ENCODE measurements at regions not wholly inside any gene's neighbourhood (a gene's known extent, or its start where the extent isn't known, plus 50 kb on each side); places are given as distances from the start of the nearest gene placed in this dataset.

GRCh38 chr2:78701546-78701945, 324.0 kb upstream of the REG3G start:
- H3K4me1 ChIP-seq (replicated peaks; ENCODE audit: insufficient read depth) = no peaks in the 10 kb centered on the region
- no peak overlapping the region for H3K27ac ChIP-seq
- no peaks in the 10 kb centered on the region for H3K79me2 ChIP-seq (ENCODE audit: low read depth)
- intact Hi-C loops (cut with micrococcal nuclease; ENCODE audit: unreplicated experiment) = no loop called here
- no peaks in the 10 kb centered on the region for H3F3A ChIP-seq (ENCODE audit: insufficient read depth, low read depth)
- DNase-seq = no peak
- CTCF ChIA-PET = no interaction called here
- H3K4me3 ChIP-seq = no peak overlapping the region
- no TSS peak for BruUV-seq (replicated peaks)
- H2AFZ ChIP-seq = no peak overlapping the region
- TF ChIP-seq EZH2 (IDR thresholded peaks at IDR 0.05; ENCODE audit: low read depth) = no peak
- no peak for TF ChIP-seq CTCF (conservative IDR thresholded peaks at IDR 0.05)
- H3K4me2 ChIP-seq = no peak overlapping the region
- H3K36me3 ChIP-seq (ENCODE audit: low read depth) = no peaks in the 10 kb centered on the region
- no peaks in the 10 kb centered on the region for H3K27me3 ChIP-seq (ENCODE audit: insufficient read depth, low read depth)
- POLR2A ChIA-PET (ENCODE audit: unreplicated experiment) = no interaction called here
- no peaks in the 10 kb centered on the region for H4K20me1 ChIP-seq (ENCODE audit: insufficient read depth)
- no peaks in the 10 kb centered on the region; the same call in 1 of the 2 replicates for H3K9me2 ChIP-seq (ENCODE audit: insufficient read depth)
- H3K9me3 ChIP-seq (ENCODE audit: insufficient read depth, low read depth) = no peaks in the 10 kb centered on the region

- H3K27me3 ChIP-seq (ENCODE audit: insufficient read depth, low read depth) = no peaks in the 10 kb centered on the region
- DNase-seq = no peak
- H3K36me3 ChIP-seq (ENCODE audit: low read depth) = no peaks in the 10 kb centered on the region
- 0 out of 2 replicates have a peak, but pooled peaks cover 3% of the 10 kb centered on the region for H3K9me3 ChIP-seq (ENCODE audit: insufficient read depth, low read depth)
- no peak overlapping the region for H3K4me3 ChIP-seq
- intact Hi-C loops (cut with micrococcal nuclease; ENCODE audit: unreplicated experiment) = no loop called here
- no peaks in the 10 kb centered on the region for H3K4me1 ChIP-seq (replicated peaks; ENCODE audit: insufficient read depth)
- H3K9me2 ChIP-seq (ENCODE audit: insufficient read depth) = no peaks in the 10 kb centered on the region; the same call in 1 of the 2 replicates
- no peak overlapping the region for H3K27ac ChIP-seq
- TF ChIP-seq CTCF (conservative IDR thresholded peaks at IDR 0.05) (no peak), EZH2 (IDR thresholded peaks at IDR 0.05; ENCODE audit: low read depth) (no peak)
- CTCF ChIA-PET = no interaction called here
- no peak overlapping the region for H2AFZ ChIP-seq
- no peak overlapping the region for H3K4me2 ChIP-seq
- no peaks in the 10 kb centered on the region for H3F3A ChIP-seq (ENCODE audit: insufficient read depth, low read depth)
- POLR2A ChIA-PET (ENCODE audit: unreplicated experiment) = no interaction called here
- no peaks in the 10 kb centered on the region for H4K20me1 ChIP-seq (ENCODE audit: insufficient read depth)
- BruUV-seq (replicated peaks) = no TSS peak
- H3K79me2 ChIP-seq (ENCODE audit: low read depth) = no peaks in the 10 kb centered on the region
These were observed 317.6 kb upstream of the REG3G start for GRCh38 chr2:78707776-78708386.

GRCh38 chr2:78710632-78711375, 314.7 kb upstream of the REG3G start:
- no peak for DNase-seq
- no peaks in the 10 kb centered on the region for H4K20me1 ChIP-seq (ENCODE audit: insufficient read depth)
- H3K27ac ChIP-seq = no peak overlapping the region
- H3K27me3 ChIP-seq (ENCODE audit: insufficient read depth, low read depth) = no peaks in the 10 kb centered on the region
- no TSS peak for BruUV-seq (replicated peaks)
- TF ChIP-seq CTCF (conservative IDR thresholded peaks at IDR 0.05) (no peak), EZH2 (IDR thresholded peaks at IDR 0.05; ENCODE audit: low read depth) (no peak)
- no peak overlapping the region for H2AFZ ChIP-seq
- intact Hi-C loops (cut with micrococcal nuclease; ENCODE audit: unreplicated experiment) = no loop called here
- no peaks in the 10 kb centered on the region for H3K36me3 ChIP-seq (ENCODE audit: low read depth)
- no peak overlapping the region for H3K4me2 ChIP-seq
- H3F3A ChIP-seq (ENCODE audit: insufficient read depth, low read depth) = no peaks in the 10 kb centered on the region
- H3K4me1 ChIP-seq (replicated peaks; ENCODE audit: insufficient read depth) = no peaks in the 10 kb centered on the region
- no peaks in the 10 kb centered on the region for H3K79me2 ChIP-seq (ENCODE audit: low read depth)
- H3K4me3 ChIP-seq = no peak overlapping the region
- H3K9me2 ChIP-seq (ENCODE audit: insufficient read depth) = no peaks in the 10 kb centered on the region; the same call in 1 of the 2 replicates
- ChIA-PET CTCF (no interaction called here), POLR2A (ENCODE audit: unreplicated experiment) (no interaction called here)
- 0 out of 2 replicates have a peak, but pooled peaks cover 3% of the 10 kb centered on the region for H3K9me3 ChIP-seq (ENCODE audit: insufficient read depth, low read depth)

Data from PC-9 (cell line).